Body of pancreas (tissue), 4 donors: ENCODE measurements at regions not wholly inside any gene's neighbourhood (a gene's known extent, or its start where the extent isn't known, plus 50 kb on each side); places are given as distances from the start of the nearest gene placed in this dataset.

Experiments used
- POLR2A ChIP-seq, 3 donors: fragments of 450-650 bp; IDR thresholded peaks; one replicate each; pipeline ENCODE4 v1.6.1; 2016; ENCODE audit warnings: antibody characterized with exemption in 3 of 3, mild to moderate bottlenecking in 2 of 3
- TF ChIP-seq, protein P1 (sequence below), 7 experiments: fragments of 450-650 bp in 4 of 7; fragments of 200-600 bp in 3 of 7; sonication (generic) in 3 of 7; IDR thresholded peaks; one replicate each; pipeline ENCODE4 v1.5.1; 2016 to 2019; ENCODE audit warnings: antibody characterized with exemption in 7 of 7

DNA sequence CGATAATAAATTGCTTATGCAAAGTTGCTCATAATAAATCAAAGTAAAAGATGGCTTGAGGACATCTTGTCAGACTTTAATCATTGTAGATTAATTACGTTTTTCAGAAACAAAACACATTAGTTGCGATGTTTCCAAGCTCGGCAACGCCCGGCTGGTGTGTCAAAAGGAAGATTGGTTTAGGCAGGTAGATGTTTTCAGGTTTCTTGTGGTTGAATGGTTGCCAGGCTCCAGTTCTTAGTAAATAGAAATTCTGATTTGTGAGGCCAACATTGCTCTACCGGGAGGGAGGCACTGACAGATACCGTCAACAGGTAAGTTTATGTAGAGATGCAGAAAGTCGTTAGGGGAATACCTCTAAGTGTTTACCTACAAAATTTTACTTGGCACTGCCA is 280.3 kb downstream of the NPR3 start:
- TF ChIP-seq, protein P1, sequence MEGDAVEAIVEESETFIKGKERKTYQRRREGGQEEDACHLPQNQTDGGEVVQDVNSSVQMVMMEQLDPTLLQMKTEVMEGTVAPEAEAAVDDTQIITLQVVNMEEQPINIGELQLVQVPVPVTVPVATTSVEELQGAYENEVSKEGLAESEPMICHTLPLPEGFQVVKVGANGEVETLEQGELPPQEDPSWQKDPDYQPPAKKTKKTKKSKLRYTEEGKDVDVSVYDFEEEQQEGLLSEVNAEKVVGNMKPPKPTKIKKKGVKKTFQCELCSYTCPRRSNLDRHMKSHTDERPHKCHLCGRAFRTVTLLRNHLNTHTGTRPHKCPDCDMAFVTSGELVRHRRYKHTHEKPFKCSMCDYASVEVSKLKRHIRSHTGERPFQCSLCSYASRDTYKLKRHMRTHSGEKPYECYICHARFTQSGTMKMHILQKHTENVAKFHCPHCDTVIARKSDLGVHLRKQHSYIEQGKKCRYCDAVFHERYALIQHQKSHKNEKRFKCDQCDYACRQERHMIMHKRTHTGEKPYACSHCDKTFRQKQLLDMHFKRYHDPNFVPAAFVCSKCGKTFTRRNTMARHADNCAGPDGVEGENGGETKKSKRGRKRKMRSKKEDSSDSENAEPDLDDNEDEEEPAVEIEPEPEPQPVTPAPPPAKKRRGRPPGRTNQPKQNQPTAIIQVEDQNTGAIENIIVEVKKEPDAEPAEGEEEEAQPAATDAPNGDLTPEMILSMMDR (IDR thresholded peaks at IDR 0.05) = no peak
- no peak for TF ChIP-seq POLR2A (IDR thresholded peaks at IDR 0.05)
